IMR-90 (cell line): ENCODE measurements at regions not wholly inside any gene's neighbourhood (a gene's known extent, or its start where the extent isn't known, plus 50 kb on each side); places are given as distances from the start of the nearest gene placed in this dataset.

Source experiments
- ATAC-seq: fragments of 200-7000 bp; cut with Tn5 transposase; 2 replicates; pipeline ENCODE4 v1.9.1; 2020; ENCODE audit warnings: low read depth, mild to moderate bottlenecking, moderate library complexity
- BruUV-seq: library from RNA; stranded (reverse); fragments of 400-500 nt; replicated peaks from 2 replicates; lab custom pipeline; 2021; lab: Mats Ljungman, UMichigan
- CTCF ChIA-PET: fragments of 300-600 bp; formaldehyde crosslinking; extraction: SDS; loops from one replicate; lab custom pipeline; 2021; ENCODE audit warnings: antibody characterized with exemption; lab: Yijun Ruan, JAX
- POLR2A ChIA-PET: fragments of 300-600 bp; sonication (Branson Sonifier 250); formaldehyde crosslinking; loops from one replicate; lab custom pipeline; 2022; ENCODE audit warnings: antibody characterized with exemption; ENCODE audit not compliant: unreplicated experiment; lab: Charles Lee
- DNase-seq: peaks from one replicate; pipeline ENCODE4 v3.0.0; 2013
- H2AFZ ChIP-seq: replicated peaks from 2 replicates; pipeline ENCODE3; 2013; ENCODE audit warnings: low read length, mild to moderate bottlenecking; ENCODE audit not compliant: poor library complexity
- H2AK5ac ChIP-seq: 2 replicates; pipeline ENCODE4 v1.6.1; 2013; ENCODE audit warnings: low read depth, low read length, inconsistent platforms
- H2AK9ac ChIP-seq: replicated peaks from 2 replicates; pipeline ENCODE3; 2013; ENCODE audit warnings: mild to moderate bottlenecking, low read depth, low read length, moderate library complexity; ENCODE audit not compliant: poor library complexity
- H2BK120ac ChIP-seq: 2 replicates; pipeline ENCODE4 v1.6.1; 2013; ENCODE audit warnings: low read depth, low read length, inconsistent platforms
- H2BK15ac ChIP-seq: 3 replicates; pipeline ENCODE4 v1.6.1; 2013; ENCODE audit warnings: low read depth, low read length, inconsistent platforms
- H2BK20ac ChIP-seq: 2 replicates; pipeline ENCODE4 v1.6.1; 2013; ENCODE audit warnings: low read depth, mild to moderate bottlenecking, inconsistent platforms, low read length, moderate library complexity
- H2BK5ac ChIP-seq: 2 replicates; pipeline ENCODE4 v1.6.1; 2013; ENCODE audit warnings: mild to moderate bottlenecking, low read depth, low read length, inconsistent platforms; ENCODE audit not compliant: poor library complexity, severe bottlenecking
- H3K14ac ChIP-seq: replicated peaks from 2 replicates; pipeline ENCODE4 v1.6.1; 2013; ENCODE audit warnings: low read depth, low read length, inconsistent platforms
- H3K18ac ChIP-seq: 2 replicates; pipeline ENCODE4 v1.6.1; 2013; ENCODE audit warnings: low read depth, low read length, control low read depth
- H3K23ac ChIP-seq: 2 replicates; pipeline ENCODE4 v1.6.1; 2013; ENCODE audit warnings: low read depth, low read length, inconsistent platforms
- H3K27ac ChIP-seq: 2 replicates; pipeline ENCODE4 v1.5.1; 2013; ENCODE audit warnings: mild to moderate bottlenecking, control low read depth, low read length; ENCODE audit not compliant: insufficient read depth
- H3K27me3 ChIP-seq: 2 replicates; pipeline ENCODE4 v1.6.1; 2013; ENCODE audit warnings: low read length; ENCODE audit not compliant: control insufficient read depth, insufficient read depth
- H3K36me3 ChIP-seq: 2 replicates; pipeline ENCODE4 v1.6.1; 2013; ENCODE audit warnings: low read length, mixed read lengths; ENCODE audit not compliant: control insufficient read depth, insufficient read depth
- H3K4ac ChIP-seq: 2 replicates; pipeline ENCODE4 v1.6.1; 2013; ENCODE audit warnings: low read depth, low read length, inconsistent platforms
- H3K4me1 ChIP-seq: 2 replicates; pipeline ENCODE4 v1.6.1; 2013; ENCODE audit warnings: low read length, mixed read lengths; ENCODE audit not compliant: control insufficient read depth, insufficient read depth
- H3K4me2 ChIP-seq: 2 replicates; pipeline ENCODE4 v1.6.1; 2013; ENCODE audit warnings: low read depth, mild to moderate bottlenecking, control low read depth, low read length, moderate library complexity
- H3K4me3 ChIP-seq: 2 replicates; pipeline ENCODE4 v1.5.1; 2013; ENCODE audit warnings: low read depth, mild to moderate bottlenecking, control low read depth, low read length, moderate library complexity; ENCODE audit not compliant: insufficient read depth
- H3K56ac ChIP-seq: 2 replicates; pipeline ENCODE4 v1.6.1; 2013; ENCODE audit warnings: low read length, inconsistent platforms; ENCODE audit not compliant: insufficient read depth; ENCODE audit errors: extremely low read depth
- H3K79me1 ChIP-seq, 2 experiments: 2 replicates each; pipeline ENCODE4 v1.6.1; 2013; ENCODE audit warnings: low read length in 2 of 2, inconsistent platforms in 1 of 2, low read depth in 1 of 2
- H3K9ac ChIP-seq: 2 replicates; pipeline ENCODE4 v1.6.1; 2013; ENCODE audit warnings: low read depth, low read length, control low read depth
- H3K9me1 ChIP-seq: 2 replicates; pipeline ENCODE4 v1.6.1; 2013; ENCODE audit warnings: low read length, inconsistent platforms; ENCODE audit not compliant: insufficient read depth
- H3K9me3 ChIP-seq: 2 replicates; pipeline ENCODE4 v1.6.1; 2013; ENCODE audit warnings: low read length; ENCODE audit not compliant: control insufficient read depth, insufficient read depth
- H4K20me1 ChIP-seq: 2 replicates; pipeline ENCODE4 v1.6.1; 2013; ENCODE audit warnings: low read length, inconsistent platforms; ENCODE audit not compliant: insufficient read depth
- H4K5ac ChIP-seq: 2 replicates; pipeline ENCODE4 v1.6.1; 2013; ENCODE audit warnings: mild to moderate bottlenecking, low read depth, low read length, control low read depth
- H4K8ac ChIP-seq, 2 experiments: 2 replicates each; pipeline ENCODE4 v1.6.1; 2013; ENCODE audit warnings: low read depth in 2 of 2, low read length in 2 of 2, control low read depth in 1 of 2, inconsistent platforms in 1 of 2
- H4K91ac ChIP-seq: 2 replicates; pipeline ENCODE4 v1.6.1; 2013; ENCODE audit warnings: low read depth, low read length, inconsistent platforms; ENCODE audit not compliant: insufficient read depth
- BHLHE40 ChIP-seq: fragments of 150-350 bp; IDR thresholded peaks from 2 replicates; pipeline ENCODE4 v1.6.1; 2016; ENCODE audit warnings: mild to moderate bottlenecking, low read depth, low read length
- CEBPB ChIP-seq: IDR thresholded peaks from 2 replicates; pipeline ENCODE4 v1.6.1; 2012; ENCODE audit warnings: low read depth, low read length, improper control_type of control experiment
- CHD1 ChIP-seq: IDR thresholded peaks from 2 replicates; pipeline ENCODE4 v1.6.1; 2012; ENCODE audit warnings: low read depth, low read length, improper control_type of control experiment
- CTCF ChIP-seq: conservative IDR thresholded peaks from 2 replicates; pipeline ENCODE4 v1.5.1; 2012; ENCODE audit warnings: mild to moderate bottlenecking, low read depth, low read length, improper control_type of control experiment
- ELK1 ChIP-seq: fragments of 150-350 bp; IDR thresholded peaks from 2 replicates; pipeline ENCODE4 v1.6.1; 2016; ENCODE audit warnings: low read depth, mild to moderate bottlenecking, low read length, moderate library complexity, borderline replicate concordance
- FOS ChIP-seq: fragments of 150-350 bp; IDR thresholded peaks from 2 replicates; pipeline ENCODE4 v1.6.1; 2016; ENCODE audit warnings: low read depth, low read length
- MAFK ChIP-seq: IDR thresholded peaks from 2 replicates; pipeline ENCODE4 v1.6.1; 2012; ENCODE audit warnings: low read depth, low read length, improper control_type of control experiment
- MAZ ChIP-seq: IDR thresholded peaks from 2 replicates; pipeline ENCODE4 v1.6.1; 2012; ENCODE audit warnings: low read depth, mild to moderate bottlenecking, low read length, improper control_type of control experiment, moderate library complexity, borderline replicate concordance
- MXI1 ChIP-seq: IDR thresholded peaks from 2 replicates; pipeline ENCODE4 v1.6.1; 2012; ENCODE audit warnings: low read depth, mild to moderate bottlenecking, low read length, moderate library complexity, borderline replicate concordance
- NFE2L2 ChIP-seq: fragments of 150-350 bp; IDR thresholded peaks from 2 replicates; pipeline ENCODE4 v1.6.1; 2016; ENCODE audit warnings: low read depth, mild to moderate bottlenecking, low read length
- POLR2A ChIP-seq: IDR thresholded peaks from 2 replicates; pipeline ENCODE4 v1.6.1; 2012; ENCODE audit warnings: mild to moderate bottlenecking, low read depth, low read length
- RAD21 ChIP-seq: IDR thresholded peaks from 2 replicates; pipeline ENCODE4 v1.6.1; 2012; ENCODE audit warnings: low read length, improper control_type of control experiment
- RCOR1 ChIP-seq: IDR thresholded peaks from 2 replicates; pipeline ENCODE4 v1.6.1; 2012; ENCODE audit warnings: mild to moderate bottlenecking, low read length, improper control_type of control experiment; ENCODE audit not compliant: insufficient replicate concordance
- RFX5 ChIP-seq: IDR thresholded peaks from 2 replicates; pipeline ENCODE4 v1.8.0; 2012; ENCODE audit warnings: low read depth, mild to moderate bottlenecking, low read length, moderate library complexity
- SMC3 ChIP-seq: fragments of 150-350 bp; IDR thresholded peaks from 2 replicates; pipeline ENCODE4 v1.6.1; 2016; ENCODE audit warnings: low read depth, mild to moderate bottlenecking, antibody characterized with exemption, low read length, moderate library complexity
- USF2 ChIP-seq: fragments of 150-350 bp; IDR thresholded peaks from 2 replicates; pipeline ENCODE4 v1.6.1; 2017; ENCODE audit warnings: mild to moderate bottlenecking, antibody characterized with exemption, low read length, low read depth
- WGBS, 2 experiments: methylation state at CpG; one replicate each; pipeline versions ENCODE4 v1.1.5 to v1.1.7; 2013; ENCODE audit warnings: missing lambda C conversion rate in 2 of 2; ENCODE audit not compliant: insufficient read length in 1 of 2; ENCODE audit errors: extremely low coverage in 2 of 2; 5-methylcytosine and 5-hydroxymethylcytosine counted together
- dilution Hi-C: fragments of 300-500 bp; cut with HindIII; formaldehyde crosslinking; loops from one replicate; pipeline ENCODE4 v1.14.3; 2018; ENCODE audit warnings: low sequenced_read_pairs; ENCODE audit not compliant: unreplicated experiment
- in situ Hi-C: fragments of 300-500 bp; cut with MboI; formaldehyde crosslinking; loops from 3 replicates; pipeline ENCODE4 v1.14.3; 2019; ENCODE audit warnings: low sequenced_read_pairs, inconsistent platforms, mixed read lengths
- intact Hi-C: fragments of 100-400 bp; cut with micrococcal nuclease; formaldehyde crosslinking; loops from 2 replicates; pipeline ENCODE4 v1.10.0; 2022

GRCh38 chr2:85963068-85963467 is 74.3 kb upstream of the ST3GAL5 start:
- DNase-seq = no peak
- H4K20me1 ChIP-seq = no peaks in the 10 kb centered on the region
- TF ChIP-seq CHD1 (no peak), FOS (no peak), ELK1 (no peak), USF2 (no peak), RCOR1 (no peak), BHLHE40 (no peak), CEBPB (no peak), MXI1 (no peak), RFX5 (no peak), MAZ (no peak), RAD21 (no peak), CTCF (no peak), POLR2A (no peak), NFE2L2 (no peak), SMC3 (no peak), MAFK (no peak)
- no peak overlapping the region for H4K91ac ChIP-seq
- no peaks in the 10 kb centered on the region for H3K36me3 ChIP-seq
- no peak overlapping the region for H3K4me2 ChIP-seq
- WGBS, 2 experiments = no CpG with 5 or more reads among the region's 4 CpGs
- no peaks in the 10 kb centered on the region for H3K9me1 ChIP-seq
- H3K79me1 ChIP-seq = no peaks in the 10 kb centered on the region
- intact Hi-C loops (no loop called here), dilution Hi-C loops (no loop called here), in situ Hi-C loops (no loop called here)
- no peak overlapping the region for H3K4ac ChIP-seq
- H4K8ac ChIP-seq = no peak overlapping the region
- no peak overlapping the region for H3K27ac ChIP-seq
- H3K4me1 ChIP-seq = no peaks in the 10 kb centered on the region
- no peak overlapping the region for H3K14ac ChIP-seq
- no peak overlapping the region for H3K4me3 ChIP-seq
- H4K5ac ChIP-seq = no peak overlapping the region
- no TSS peak for BruUV-seq
- CTCF ChIA-PET = no interaction called here
- no peak overlapping the region for H2BK120ac ChIP-seq
- H3K9me3 ChIP-seq = peaks cover 13% of the 10 kb centered on the region
- no peak overlapping the region for H3K18ac ChIP-seq
- POLR2A ChIA-PET = no interaction called here
- no peaks in the 10 kb centered on the region; the same call in 1 of the 2 replicates for H3K27me3 ChIP-seq
- H2AFZ ChIP-seq = no peak overlapping the region
- no peak overlapping the region for H3K23ac ChIP-seq
- H3K9ac ChIP-seq = no peak overlapping the region
- H2BK5ac ChIP-seq = no peak overlapping the region
- H2BK15ac ChIP-seq = no peak overlapping the region
- no peak overlapping the region for H2BK20ac ChIP-seq
- no peak for ATAC-seq
- no peak overlapping the region for H2AK5ac ChIP-seq
- no peak overlapping the region for H3K56ac ChIP-seq
- H2AK9ac ChIP-seq = no peak overlapping the region
